ENCODE measurements at regions not wholly inside any gene's neighbourhood (a gene's known extent, or its start where the extent isn't known, plus 50 kb on each side); places are given as distances from the start of the nearest gene placed in this dataset.

DNA sequence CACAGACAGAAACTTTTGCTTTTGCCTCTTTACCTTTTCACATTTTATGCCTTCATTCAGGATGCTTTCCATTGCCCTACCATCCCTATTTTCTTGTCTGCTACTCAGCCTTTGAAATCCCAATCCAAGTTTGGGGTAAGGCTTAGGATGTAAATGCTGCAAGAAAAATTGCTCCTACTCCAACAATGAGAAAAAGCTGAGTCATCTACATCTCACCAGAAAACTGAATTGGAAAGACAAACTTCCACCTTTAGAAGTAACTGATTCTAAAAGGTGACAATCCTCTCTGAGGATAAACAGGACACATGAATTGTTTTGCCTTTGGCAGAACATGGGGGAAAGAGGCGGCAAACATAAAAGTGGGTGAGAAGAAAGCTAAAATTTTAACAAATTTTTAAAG lies 295.6 kb downstream of the NR2F1-AS1 start:
- no peaks in the 10 kb centered on the region for H3K9me3 ChIP-seq
- intact Hi-C loops (cut with DNase I, micrococcal nuclease): no loop called here
- H3K4me1 ChIP-seq (ENCODE audit: low read depth): no peaks in the 10 kb centered on the region
- no peaks in the 10 kb centered on the region for H3K36me3 ChIP-seq (ENCODE audit: low read depth)
- TF ChIP-seq CTCF (IDR thresholded peaks at IDR 0.05): no peak
- DNase-seq (no peak), ATAC-seq (no peak)
- no peak overlapping the region for H3K4me3 ChIP-seq

- TF ChIP-seq CTCF (IDR thresholded peaks at IDR 0.05): no peak
- no peak for DNase-seq
- Histone ChIP-seq H3K9me3 (no peaks in the 10 kb centered on the region), H3K4me3 (no peak overlapping the region), H3K36me3 (ENCODE audit: low read depth) (no peaks in the 10 kb centered on the region), H3K4me1 (ENCODE audit: low read depth) (no peaks in the 10 kb centered on the region)
- no peak for ATAC-seq
- intact Hi-C loops (cut with DNase I, micrococcal nuclease): no loop called here
Observed at GRCh38 chr5:93281980-93282772, 298.8 kb downstream of the NR2F1-AS1 start.

- TF ChIP-seq CTCF (IDR thresholded peaks at IDR 0.05): no peak
Observed at GRCh38 chr5:93280518-93280917, 300.5 kb downstream of the NR2F1-AS1 start.

DNA sequence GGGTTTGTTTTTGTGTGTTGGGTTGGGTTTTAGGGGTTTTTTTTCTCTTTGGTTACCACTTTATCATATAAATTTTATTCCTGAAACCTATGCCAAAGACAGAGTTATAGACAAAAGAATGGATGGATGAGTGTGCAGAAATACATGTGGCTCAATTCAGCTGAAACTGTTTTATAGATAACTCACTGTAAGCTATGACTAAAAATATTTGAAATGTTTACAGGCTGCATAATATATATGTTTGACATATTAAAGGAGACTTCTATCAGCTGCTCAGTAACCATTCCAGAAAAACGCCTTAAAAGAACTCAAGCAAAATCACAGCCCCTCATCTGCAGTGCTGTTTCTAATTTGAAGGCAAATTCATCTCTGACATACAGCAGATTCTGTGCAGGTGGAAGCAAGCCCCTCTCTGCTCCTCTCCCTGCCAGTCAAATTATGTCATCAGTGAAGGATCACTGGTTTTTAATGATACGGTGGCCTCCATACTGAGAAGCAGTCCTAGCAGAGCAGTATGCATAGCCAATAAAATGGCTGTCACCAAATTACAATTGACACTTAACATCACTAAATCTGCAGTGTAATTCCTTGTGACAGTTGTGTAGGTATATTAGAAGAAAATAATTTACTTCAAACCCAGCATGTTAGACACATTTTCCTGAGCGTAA lies 301.6 kb downstream of the NR2F1-AS1 start:
- H3K4me1 ChIP-seq (ENCODE audit: low read depth): no peaks in the 10 kb centered on the region
- TF ChIP-seq CTCF (IDR thresholded peaks at IDR 0.05): no peak
- no peak overlapping the region for H3K4me3 ChIP-seq
- H3K36me3 ChIP-seq (ENCODE audit: low read depth): no peaks in the 10 kb centered on the region
- ATAC-seq (no peak), DNase-seq (no peak)
- intact Hi-C loops (cut with DNase I, micrococcal nuclease): no loop called here
- H3K9me3 ChIP-seq: no peaks in the 10 kb centered on the region

More at GRCh38 chr5:93280518-93280917, 300.5 kb downstream of the NR2F1-AS1 start:
- no peak overlapping the region for H3K4me3 ChIP-seq
- H3K9me3 ChIP-seq: no peaks in the 10 kb centered on the region
- DNase-seq: no peak
- intact Hi-C loops (cut with DNase I, micrococcal nuclease): no loop called here
- H3K4me1 ChIP-seq (ENCODE audit: low read depth): no peaks in the 10 kb centered on the region
- H3K36me3 ChIP-seq (ENCODE audit: low read depth): no peaks in the 10 kb centered on the region
- ATAC-seq: no peak

GRCh38 chr5:93278896-93279295 lies 302.1 kb downstream of the NR2F1-AS1 start:
- TF ChIP-seq CTCF (IDR thresholded peaks at IDR 0.05): no peak
- intact Hi-C loops (cut with DNase I, micrococcal nuclease): no loop called here
- ATAC-seq: no peak

More at GRCh38 chr5:93278896-93279295, 302.1 kb downstream of the NR2F1-AS1 start:
- Histone ChIP-seq H3K4me1 (ENCODE audit: low read depth) (no peaks in the 10 kb centered on the region), H3K4me3 (no peak overlapping the region), H3K9me3 (no peaks in the 10 kb centered on the region), H3K36me3 (ENCODE audit: low read depth) (no peaks in the 10 kb centered on the region)
- DNase-seq: no peak

Data from mucosa of descending colon (tissue), 3 donors.